ENCODE measurements at regions not wholly inside any gene's neighbourhood (a gene's known extent, or its start where the extent isn't known, plus 50 kb on each side); places are given as distances from the start of the nearest gene placed in this dataset.

GRCh38 chr4:31791666-31792065, 1071.5 kb downstream of the PCDH7 start:
- WGBS (ENCODE audit: extremely low coverage, insufficient read length, low lambda C conversion rate), result no CpG with 5 or more reads among the region's 1 CpG
- Histone ChIP-seq H3K4me2 (ENCODE audit: insufficient read depth, insufficient read length, low read length) (no peak overlapping the region), H3K79me1 (ENCODE audit: insufficient read depth, low read depth, low read length, poor library complexity, severe bottlenecking) (no peaks in the 10 kb centered on the region), H2AFZ (ENCODE audit: low read length) (no peak overlapping the region), H4K91ac (ENCODE audit: insufficient read length, low read depth, low read length) (no peak overlapping the region), H3K79me2 (ENCODE audit: insufficient read depth, low read length) (no peaks in the 10 kb centered on the region), H3K23me2 (ENCODE audit: insufficient read length, low read depth, low read length, poor library complexity, severe bottlenecking) (no peaks in the 10 kb centered on the region), H4K5ac (ENCODE audit: insufficient read length, low read depth, low read length) (no peak overlapping the region), H3T11ph (ENCODE audit: low read length) (no peak overlapping the region), H2AK5ac (ENCODE audit: insufficient read length, low read length) (no peak overlapping the region), H2BK15ac (ENCODE audit: low read depth, low read length) (no peak overlapping the region), H2BK12ac (ENCODE audit: insufficient read length, low read depth, low read length) (no peak overlapping the region), H2BK5ac (ENCODE audit: insufficient read length, low read length) (no peak overlapping the region), H3K27ac (ENCODE audit: insufficient read length, low read depth, low read length) (no peak overlapping the region), H3K9me3 (ENCODE audit: control insufficient read depth, low read depth, low read length) (no peaks in the 10 kb centered on the region), H3K27me3 (ENCODE audit: insufficient read depth, low read length) (no peaks in the 10 kb centered on the region), H3K4me1 (ENCODE audit: insufficient read depth, low read length) (no peaks in the 10 kb centered on the region), H4K8ac (replicated peaks; ENCODE audit: insufficient read length, low read depth, low read length) (no peak overlapping the region), H2BK120ac (ENCODE audit: low read depth, low read length, poor library complexity, severe bottlenecking) (no peak overlapping the region), H3K18ac (ENCODE audit: insufficient read length, low read depth, low read length) (no peak overlapping the region), H4K20me1 (ENCODE audit: control insufficient read depth, insufficient read depth, insufficient read length) (no peaks in the 10 kb centered on the region), H3K4ac (ENCODE audit: low read depth, low read length) (no peak overlapping the region), H3K14ac (ENCODE audit: insufficient read depth, low read length) (no peak overlapping the region), H2BK20ac (ENCODE audit: low read depth, low read length, poor library complexity, severe bottlenecking) (no peak overlapping the region), H3K23ac (ENCODE audit: insufficient read length, low read depth, low read length) (no peak overlapping the region), H3K9ac (ENCODE audit: extremely low read depth, insufficient read length, low read length) (no peak overlapping the region), H3K56ac (ENCODE audit: insufficient read length, low read depth, low read length) (no peak overlapping the region)
- Mint-ChIP-seq H3K4me1 (peaks cover 5 to 8% of the 10 kb centered on the region in 2 experiments; a peak in 1 of 4 replicates), H3K9me3 (no peaks in the 10 kb centered on the region; a peak in 3 of 5 replicates), H3K27ac (no peak overlapping the region), H3K4me3 (no peak overlapping the region), H3K27me3 (ENCODE audit: low read depth) (no peaks in the 10 kb centered on the region), H3K36me3 (ENCODE audit: insufficient read depth in 1 of 3, low read depth in 3 of 3) (no peaks in the 10 kb centered on the region)
- DNase-seq, result no peak
- TF ChIP-seq CTCF (conservative IDR thresholded peaks at IDR 0.05), result no peak

Data from H9 (cell line).